MCF 10A (cell line): ENCODE measurements at regions not wholly inside any gene's neighbourhood (a gene's known extent, or its start where the extent isn't known, plus 50 kb on each side); places are given as distances from the start of the nearest gene placed in this dataset.
"Not testable (repeated sequence)": the region's sequence is repeated elsewhere in the genome, so short reads cannot be mapped to it uniquely, and the experiment has no call there.

ENCODE experiments used
- BruUV-seq: library from RNA; stranded (reverse); fragments of 400-500 nt; replicated peaks from 2 replicates; lab custom pipeline; 2021; lab: Mats Ljungman, UMichigan
- CTCF ChIA-PET: fragments of 300-600 bp; sonication (Branson Sonifier 250); formaldehyde crosslinking; extraction: SDS; loops from one replicate; lab custom pipeline; 2021; ENCODE audit warnings: antibody characterized with exemption, inconsistent platforms; lab: Yijun Ruan, JAX
- POLR2A ChIA-PET: fragments of 300-600, 350-650 bp; sonication (Branson Sonifier 250); formaldehyde crosslinking; extraction: SDS; loops from one replicate; lab custom pipeline; 2020; ENCODE audit warnings: antibody characterized with exemption, inconsistent platforms; lab: Yijun Ruan, JAX
- DNase-seq: peaks from one replicate; pipeline ENCODE4 v3.0.0-alpha.2; 2018; ENCODE audit not compliant: unreplicated experiment
- H3K27ac Mint-ChIP-seq: one replicate; pipeline ENCODE4 v1.8.0; 2022; ENCODE audit warnings: mild to moderate bottlenecking, low read depth, mixed read lengths; ENCODE audit not compliant: unreplicated experiment
- H3K27me3 Mint-ChIP-seq: one replicate; pipeline ENCODE4 v1.8.0; 2022; ENCODE audit warnings: mixed read lengths; ENCODE audit not compliant: insufficient read depth, unreplicated experiment
- H3K36me3 Mint-ChIP-seq: one replicate; pipeline ENCODE4 v1.8.0; 2022; ENCODE audit warnings: mild to moderate bottlenecking, moderate library complexity, mixed read lengths; ENCODE audit not compliant: insufficient read depth, unreplicated experiment
- H3K4me1 Mint-ChIP-seq: one replicate; pipeline ENCODE4 v1.8.0; 2022; ENCODE audit warnings: mixed read lengths; ENCODE audit not compliant: insufficient read depth, unreplicated experiment
- H3K4me3 Mint-ChIP-seq: one replicate; pipeline ENCODE4 v1.8.0; 2022; ENCODE audit warnings: mild to moderate bottlenecking, moderate library complexity, mixed read lengths; ENCODE audit not compliant: unreplicated experiment
- H3K9me3 Mint-ChIP-seq: one replicate; pipeline ENCODE4 v1.8.0; 2022; ENCODE audit warnings: mixed read lengths; ENCODE audit not compliant: unreplicated experiment
- CTCF ChIP-seq: fragments of 200-600 bp; IDR thresholded peaks from one replicate; pipeline ENCODE4 v1.8.0; 2022; ENCODE audit warnings: antibody characterized with exemption, mild to moderate bottlenecking; ENCODE audit not compliant: unreplicated experiment
- intact Hi-C: fragments of 100-400 bp; cut with micrococcal nuclease; formaldehyde crosslinking; loops from 2 replicates; pipeline ENCODE4 v1.14.1; 2022

- CTCF ChIA-PET, POLR2A ChIA-PET, DNase-seq, H3K27me3 Mint-ChIP-seq, H3K4me3 Mint-ChIP-seq, H3K27ac Mint-ChIP-seq, H3K36me3 Mint-ChIP-seq, H3K4me1 Mint-ChIP-seq, BruUV-seq, H3K9me3 Mint-ChIP-seq, intact Hi-C loops: not testable (repeated sequence)
Measured at GRCh38 chr4:189563751-189564150, 376.9 kb upstream of the FRG1 start.

- H3K9me3 Mint-ChIP-seq, BruUV-seq, DNase-seq, H3K27ac Mint-ChIP-seq, H3K27me3 Mint-ChIP-seq, H3K36me3 Mint-ChIP-seq, intact Hi-C loops, H3K4me1 Mint-ChIP-seq, CTCF ChIA-PET, H3K4me3 Mint-ChIP-seq, POLR2A ChIA-PET: not testable (repeated sequence)
Measured at GRCh38 chr4:189566271-189566670, 374.4 kb upstream of the FRG1 start.

DNA sequence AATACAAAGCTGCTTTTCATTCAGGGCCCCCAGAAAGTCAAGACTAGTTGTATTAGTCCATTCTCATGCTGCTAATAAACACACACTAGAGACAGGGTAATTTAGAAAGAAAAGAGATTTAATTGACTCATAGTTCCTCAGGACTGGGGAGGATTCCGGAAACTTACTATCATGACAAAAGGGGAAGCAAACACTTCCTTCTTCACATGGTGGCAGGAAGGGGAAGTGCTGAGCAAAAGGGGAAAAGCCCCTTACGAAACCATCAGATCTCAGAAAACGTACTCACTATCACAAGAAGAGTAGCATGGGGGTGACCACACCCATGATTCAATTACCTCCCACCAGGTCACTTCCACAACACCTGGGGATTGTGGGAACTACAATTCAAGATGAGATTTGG lies 373.8 kb upstream of the FRG1 start:
- CTCF ChIA-PET, intact Hi-C loops, BruUV-seq, POLR2A ChIA-PET, H3K4me1 Mint-ChIP-seq, H3K36me3 Mint-ChIP-seq, H3K27ac Mint-ChIP-seq, H3K4me3 Mint-ChIP-seq, H3K9me3 Mint-ChIP-seq, DNase-seq, H3K27me3 Mint-ChIP-seq: not testable (repeated sequence)

GRCh38 chr4:189579645-189580044 lies 361.0 kb upstream of the FRG1 start:
- H3K4me3 Mint-ChIP-seq, BruUV-seq, H3K36me3 Mint-ChIP-seq, POLR2A ChIA-PET, intact Hi-C loops, H3K27ac Mint-ChIP-seq, H3K4me1 Mint-ChIP-seq, CTCF ChIA-PET, DNase-seq, H3K27me3 Mint-ChIP-seq: not testable (repeated sequence)
- H3K9me3 Mint-ChIP-seq = peaks cover 10% of the 10 kb centered on the region

GRCh38 chr4:189586908-189587632 lies 353.6 kb upstream of the FRG1 start:
- CTCF ChIA-PET, H3K4me3 Mint-ChIP-seq, DNase-seq, intact Hi-C loops, BruUV-seq, H3K27me3 Mint-ChIP-seq, H3K4me1 Mint-ChIP-seq, H3K27ac Mint-ChIP-seq, POLR2A ChIA-PET, H3K36me3 Mint-ChIP-seq: not testable (repeated sequence)
- H3K9me3 Mint-ChIP-seq = peaks cover 18% of the 10 kb centered on the region

- H3K27ac Mint-ChIP-seq, CTCF ChIA-PET, H3K36me3 Mint-ChIP-seq, H3K27me3 Mint-ChIP-seq, H3K4me3 Mint-ChIP-seq, POLR2A ChIA-PET, DNase-seq, intact Hi-C loops, H3K9me3 Mint-ChIP-seq, BruUV-seq, H3K4me1 Mint-ChIP-seq: not testable (repeated sequence)
Measured at GRCh38 chr4:189589201-189589600, 351.5 kb upstream of the FRG1 start.

- no peaks in the 10 kb centered on the region for H3K4me1 Mint-ChIP-seq
- intact Hi-C loops = no loop called here
- ChIA-PET POLR2A (no interaction called here), CTCF (no interaction called here)
- no peak for TF ChIP-seq CTCF
- H3K9me3 Mint-ChIP-seq = peaks cover 8% of the 10 kb centered on the region
- no peak for DNase-seq
- no peaks in the 10 kb centered on the region for H3K27me3 Mint-ChIP-seq
- H3K36me3 Mint-ChIP-seq = no peaks in the 10 kb centered on the region
- H3K27ac Mint-ChIP-seq = no peak overlapping the region
- BruUV-seq = no TSS peak
- no peak overlapping the region for H3K4me3 Mint-ChIP-seq
Measured at GRCh38 chr4:189592890-189593289, 347.8 kb upstream of the FRG1 start.
